Loucy (cell line): ENCODE measurements at regions not wholly inside any gene's neighbourhood (a gene's known extent, or its start where the extent isn't known, plus 50 kb on each side); places are given as distances from the start of the nearest gene placed in this dataset.

Source experiments
- H2AFZ ChIP-seq: fragments of 200-600 bp; sonication (generic); 2 replicates; pipeline ENCODE4 v1.6.0; 2016; ENCODE audit warnings: antibody characterized with exemption, mild to moderate bottlenecking, low read length, moderate library complexity
- H3F3A ChIP-seq: fragments of 200-600 bp; 2 replicates; pipeline ENCODE4 v1.6.0; 2016; ENCODE audit warnings: antibody characterized with exemption, low read depth, mild to moderate bottlenecking
- H3K27me3 ChIP-seq: fragments of 200-600 bp; sonication (generic); 2 replicates; pipeline ENCODE4 v1.6.1; 2014; ENCODE audit warnings: low read length, mild to moderate bottlenecking; ENCODE audit not compliant: insufficient read depth, poor library complexity, severe bottlenecking
- H3K36me3 ChIP-seq: fragments of 200-600 bp; sonication (generic); 2 replicates; pipeline ENCODE4 v1.6.1; 2016; ENCODE audit warnings: low read length; ENCODE audit not compliant: insufficient read depth
- H3K4me1 ChIP-seq: fragments of 200-600 bp; sonication (generic); 2 replicates; pipeline ENCODE4 v1.5.1; 2014; ENCODE audit warnings: low read length, mild to moderate bottlenecking; ENCODE audit not compliant: insufficient read depth, poor library complexity, severe bottlenecking
- H3K4me2 ChIP-seq: fragments of 200-600 bp; sonication (generic); 2 replicates; pipeline ENCODE4 v1.6.0; 2014; ENCODE audit warnings: antibody characterized with exemption, low read length, low read depth, mild to moderate bottlenecking; ENCODE audit not compliant: poor library complexity, severe bottlenecking
- H3K4me3 ChIP-seq: fragments of 200-600 bp; sonication (generic); 2 replicates; pipeline ENCODE4 v1.5.1; 2014; ENCODE audit warnings: low read length, mild to moderate bottlenecking, mixed read lengths; ENCODE audit not compliant: poor library complexity, severe bottlenecking
- H3K79me2 ChIP-seq: fragments of 200-600 bp; sonication (generic); 2 replicates; pipeline ENCODE4 v1.6.1; 2014; ENCODE audit warnings: low read length; ENCODE audit not compliant: insufficient read depth
- H3K9ac ChIP-seq: fragments of 200-600 bp; sonication (generic); 2 replicates; pipeline ENCODE4 v1.6.0; 2014; ENCODE audit warnings: mild to moderate bottlenecking, low read depth, low read length, moderate library complexity; ENCODE audit not compliant: poor library complexity, severe bottlenecking
- H3K9me2 ChIP-seq: fragments of 200-600 bp; sonication (generic); replicated peaks from 2 replicates; pipeline ENCODE4 v1.6.1; 2016; ENCODE audit warnings: low read depth, low read length, mixed read lengths
- H3K9me3 ChIP-seq: fragments of 200-600 bp; sonication (generic); 2 replicates; pipeline ENCODE4 v1.6.1; 2014; ENCODE audit warnings: mild to moderate bottlenecking, antibody characterized with exemption, low read length, low read depth; ENCODE audit not compliant: insufficient read depth
- H4K20me1 ChIP-seq: fragments of 200-600 bp; sonication (generic); 2 replicates; pipeline ENCODE4 v1.6.0; 2014; ENCODE audit warnings: antibody characterized with exemption, low read length, mild to moderate bottlenecking; ENCODE audit not compliant: insufficient read depth, poor library complexity, severe bottlenecking
- EZH2phosphoT487 ChIP-seq: fragments of 200-600 bp; IDR thresholded peaks from 2 replicates; pipeline ENCODE4 v1.6.1; 2018; ENCODE audit warnings: antibody characterized with exemption, mild to moderate bottlenecking, moderate library complexity, borderline replicate concordance
- TF ChIP-seq, protein P1 (sequence below): fragments of 200-600 bp; sonication (generic); conservative IDR thresholded peaks from 2 replicates; pipeline ENCODE4 v1.5.1; 2014; ENCODE audit warnings: mild to moderate bottlenecking, antibody characterized with exemption, low read length

DNA sequence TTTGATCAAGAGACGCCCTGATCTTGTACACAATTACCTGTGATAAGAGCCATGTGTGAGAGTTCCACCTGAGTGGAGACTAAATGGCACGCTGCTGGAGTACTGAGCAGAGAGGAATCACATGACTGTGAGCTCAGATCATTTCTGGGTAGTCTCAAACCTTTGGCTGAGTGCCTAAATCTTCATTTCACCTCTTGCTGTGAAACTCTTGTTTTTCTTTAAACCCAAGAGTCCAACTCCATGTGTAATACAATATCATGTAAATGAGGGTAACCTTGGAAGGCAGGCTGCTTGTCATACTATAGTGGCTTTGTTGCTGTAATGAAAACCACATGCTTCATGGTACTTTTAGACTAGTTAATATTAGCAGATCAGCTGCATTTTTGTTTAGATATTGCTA lies 156.9 kb downstream of the CAND1 start:
- H3K4me2 ChIP-seq: no peak overlapping the region
- H3K36me3 ChIP-seq: no peaks in the 10 kb centered on the region
- no peaks in the 10 kb centered on the region for H3K9me2 ChIP-seq
- no peaks in the 10 kb centered on the region for H3F3A ChIP-seq
- no peak for TF ChIP-seq EZH2phosphoT487
- TF ChIP-seq, protein P1, sequence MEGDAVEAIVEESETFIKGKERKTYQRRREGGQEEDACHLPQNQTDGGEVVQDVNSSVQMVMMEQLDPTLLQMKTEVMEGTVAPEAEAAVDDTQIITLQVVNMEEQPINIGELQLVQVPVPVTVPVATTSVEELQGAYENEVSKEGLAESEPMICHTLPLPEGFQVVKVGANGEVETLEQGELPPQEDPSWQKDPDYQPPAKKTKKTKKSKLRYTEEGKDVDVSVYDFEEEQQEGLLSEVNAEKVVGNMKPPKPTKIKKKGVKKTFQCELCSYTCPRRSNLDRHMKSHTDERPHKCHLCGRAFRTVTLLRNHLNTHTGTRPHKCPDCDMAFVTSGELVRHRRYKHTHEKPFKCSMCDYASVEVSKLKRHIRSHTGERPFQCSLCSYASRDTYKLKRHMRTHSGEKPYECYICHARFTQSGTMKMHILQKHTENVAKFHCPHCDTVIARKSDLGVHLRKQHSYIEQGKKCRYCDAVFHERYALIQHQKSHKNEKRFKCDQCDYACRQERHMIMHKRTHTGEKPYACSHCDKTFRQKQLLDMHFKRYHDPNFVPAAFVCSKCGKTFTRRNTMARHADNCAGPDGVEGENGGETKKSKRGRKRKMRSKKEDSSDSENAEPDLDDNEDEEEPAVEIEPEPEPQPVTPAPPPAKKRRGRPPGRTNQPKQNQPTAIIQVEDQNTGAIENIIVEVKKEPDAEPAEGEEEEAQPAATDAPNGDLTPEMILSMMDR: no peak
- H4K20me1 ChIP-seq: no peaks in the 10 kb centered on the region
- H3K4me3 ChIP-seq: no peak overlapping the region
- H3K9ac ChIP-seq: no peak overlapping the region
- no peaks in the 10 kb centered on the region for H3K4me1 ChIP-seq
- H3K27me3 ChIP-seq: no peaks in the 10 kb centered on the region
- no peaks in the 10 kb centered on the region for H3K9me3 ChIP-seq
- H3K79me2 ChIP-seq: no peaks in the 10 kb centered on the region
- no peak overlapping the region for H2AFZ ChIP-seq

DNA sequence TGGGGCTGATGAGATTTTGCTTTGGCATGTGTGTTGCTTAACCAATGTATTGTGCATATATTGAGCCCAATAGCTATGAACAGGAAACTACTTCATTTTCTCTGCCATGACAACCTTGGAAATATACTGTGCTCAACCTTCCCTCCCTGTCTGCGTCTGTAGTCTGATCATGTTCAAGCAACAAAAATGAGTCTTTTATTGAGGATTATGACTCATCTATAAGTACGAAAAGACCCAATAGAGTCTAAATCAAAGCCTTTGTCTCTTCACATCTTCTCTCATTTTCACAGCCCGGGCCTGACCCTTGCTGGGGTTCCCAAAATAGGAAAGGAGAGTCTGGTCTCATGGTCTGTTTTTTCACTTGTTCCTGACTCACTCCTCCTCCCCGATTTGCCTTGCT lies 158.2 kb downstream of the CAND1 start:
- Histone ChIP-seq H3K4me3 (no peak overlapping the region), H4K20me1 (no peaks in the 10 kb centered on the region), H3K9me3 (no peaks in the 10 kb centered on the region), H3K4me1 (no peaks in the 10 kb centered on the region), H3K9ac (no peak overlapping the region), H3K4me2 (no peak overlapping the region), H2AFZ (no peak overlapping the region), H3K79me2 (no peaks in the 10 kb centered on the region), H3F3A (no peaks in the 10 kb centered on the region), H3K9me2 (no peaks in the 10 kb centered on the region), H3K36me3 (no peaks in the 10 kb centered on the region), H3K27me3 (no peaks in the 10 kb centered on the region)
- TF ChIP-seq, protein P1: no peak
- no peak for TF ChIP-seq EZH2phosphoT487

DNA sequence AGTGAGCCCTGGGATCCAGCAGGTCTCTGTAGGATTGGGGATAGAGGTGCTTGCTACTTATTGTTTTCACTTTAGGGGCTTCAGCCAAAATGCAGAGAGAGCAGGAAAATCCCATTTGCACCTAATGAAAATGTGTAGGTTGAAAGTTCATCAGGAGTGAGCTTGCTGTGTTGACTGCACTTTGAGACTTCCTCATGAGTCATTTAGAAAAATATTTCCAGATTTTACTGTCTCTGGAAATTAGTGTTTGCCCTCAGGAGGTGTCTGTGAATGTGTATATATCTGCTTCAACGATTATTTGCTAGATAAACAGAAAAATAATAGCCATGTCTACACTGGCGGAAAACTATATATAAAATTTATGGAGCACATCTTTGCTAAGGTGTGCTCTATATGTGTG lies 159.3 kb downstream of the CAND1 start:
- Histone ChIP-seq H3K79me2 (no peaks in the 10 kb centered on the region), H3K36me3 (no peaks in the 10 kb centered on the region), H4K20me1 (no peaks in the 10 kb centered on the region), H3K4me1 (peaks cover 1% of the 10 kb centered on the region), H3K4me2 (no peak overlapping the region), H3K9me2 (no peaks in the 10 kb centered on the region), H3K9ac (no peak overlapping the region), H3K9me3 (no peaks in the 10 kb centered on the region), H3K27me3 (no peaks in the 10 kb centered on the region), H3F3A (no peaks in the 10 kb centered on the region), H3K4me3 (no peak overlapping the region), H2AFZ (no peak overlapping the region)
- TF ChIP-seq, protein P1: no peak
- no peak for TF ChIP-seq EZH2phosphoT487
